NCI-H510A treated with DMSO at 0.1 percent for 48 hours (cell line): ENCODE measurements at regions not wholly inside any gene's neighbourhood (a gene's known extent, or its start where the extent isn't known, plus 50 kb on each side); places are given as distances from the start of the nearest gene placed in this dataset.

Experiments
- DNase-seq: peaks from one replicate; lab custom pipeline; 2025; lab: John Stamatoyannopoulos, UW

GRCh38 chr3:110542552-110543150, 529.0 kb upstream of the NECTIN3 start:
- DNase-seq = no peak

DNA sequence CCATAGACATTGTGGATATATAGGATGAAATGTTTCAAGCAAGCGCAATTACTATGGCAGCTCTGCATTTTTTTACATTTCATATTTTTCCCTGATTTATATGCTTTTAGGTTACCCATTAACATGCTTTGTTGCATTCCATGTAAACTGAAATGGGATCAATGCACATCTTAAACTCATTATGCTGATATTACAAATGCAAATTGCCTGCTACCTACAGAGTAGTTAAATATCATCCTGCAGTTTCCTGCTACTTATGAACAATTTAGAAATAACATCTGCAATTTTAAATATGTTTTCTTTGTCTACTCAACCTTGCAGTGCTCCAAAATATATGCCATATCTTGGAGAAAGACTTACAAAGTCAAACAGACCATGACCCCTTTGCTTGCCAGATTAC, 526.9 kb upstream of the NECTIN3 start:
- no peak for DNase-seq

- DNase-seq = no peak
Observed at GRCh38 chr3:110550511-110550910, 521.1 kb upstream of the NECTIN3 start.

DNA sequence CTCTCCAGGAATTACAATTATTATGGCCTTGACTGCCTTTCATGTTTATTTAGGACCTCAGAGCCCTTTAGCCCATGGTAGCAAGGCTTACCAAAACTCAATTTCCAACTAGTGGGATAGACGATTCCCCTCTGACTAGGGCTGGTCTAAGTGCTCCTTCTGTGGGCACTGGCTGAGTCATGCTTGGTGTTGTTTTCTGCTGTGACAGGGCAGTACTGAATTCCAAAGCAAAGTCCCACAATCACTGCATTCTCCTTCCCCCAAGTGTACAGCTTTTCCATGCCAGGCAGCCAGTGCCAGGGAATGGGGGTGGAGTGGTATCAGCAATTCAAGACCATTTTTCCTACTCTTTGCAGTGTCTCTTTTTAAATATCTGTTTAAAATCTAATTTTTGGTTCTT, 509.0 kb upstream of the NECTIN3 start:
- DNase-seq = no peak

DNA sequence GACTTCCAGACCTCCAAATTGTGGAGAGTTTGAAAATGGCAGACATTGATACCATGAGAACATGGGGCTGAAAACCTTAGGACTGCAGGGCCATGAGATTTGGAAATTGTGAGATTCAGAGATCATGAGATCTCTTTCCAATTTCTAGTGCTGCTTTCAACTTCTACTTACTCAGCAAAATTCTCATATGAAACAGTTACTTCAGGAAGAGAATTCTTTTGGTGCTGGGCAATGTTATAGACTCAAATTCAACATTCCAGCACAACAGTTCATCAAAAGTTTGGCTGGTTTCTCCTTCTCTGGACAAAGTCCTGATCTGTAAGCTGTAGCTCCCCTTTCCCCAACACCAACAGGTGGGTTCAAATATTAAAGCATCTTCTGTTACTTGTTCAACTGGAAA, 506.9 kb upstream of the NECTIN3 start:
- no peak for DNase-seq

- no peak for DNase-seq
Observed at GRCh38 chr3:110567029-110567428, 504.6 kb upstream of the NECTIN3 start.

GRCh38 chr3:110568246-110568645, 503.4 kb upstream of the NECTIN3 start:
- no peak for DNase-seq

GRCh38 chr3:110569073-110569472, 502.5 kb upstream of the NECTIN3 start:
- DNase-seq = no peak

- DNase-seq = no peak
Observed at GRCh38 chr3:110575702-110576101, 495.9 kb upstream of the NECTIN3 start.

GRCh38 chr3:110576960-110577359, 494.7 kb upstream of the NECTIN3 start:
- no peak for DNase-seq

DNA sequence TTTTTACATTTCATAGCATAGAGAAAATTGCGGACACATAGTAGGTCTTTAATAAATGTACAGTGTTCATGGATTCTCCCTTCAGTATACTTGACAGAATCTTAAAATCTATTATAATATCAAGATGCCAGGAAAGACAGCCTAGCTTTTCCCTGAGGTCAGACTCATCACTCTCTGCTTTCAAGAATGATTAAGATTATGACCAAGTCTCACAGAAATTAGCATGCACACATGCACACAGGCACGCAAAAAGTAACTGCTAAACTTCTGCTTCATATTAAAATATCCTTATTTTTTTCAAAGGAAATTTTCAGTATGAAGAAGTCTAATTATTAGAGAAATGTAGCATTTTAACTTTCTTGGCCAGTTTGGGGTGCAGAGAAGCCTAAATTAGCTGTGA, 493.8 kb upstream of the NECTIN3 start:
- DNase-seq = no peak

GRCh38 chr3:110579840-110580550, 491.6 kb upstream of the NECTIN3 start:
- DNase-seq = no peak

DNA sequence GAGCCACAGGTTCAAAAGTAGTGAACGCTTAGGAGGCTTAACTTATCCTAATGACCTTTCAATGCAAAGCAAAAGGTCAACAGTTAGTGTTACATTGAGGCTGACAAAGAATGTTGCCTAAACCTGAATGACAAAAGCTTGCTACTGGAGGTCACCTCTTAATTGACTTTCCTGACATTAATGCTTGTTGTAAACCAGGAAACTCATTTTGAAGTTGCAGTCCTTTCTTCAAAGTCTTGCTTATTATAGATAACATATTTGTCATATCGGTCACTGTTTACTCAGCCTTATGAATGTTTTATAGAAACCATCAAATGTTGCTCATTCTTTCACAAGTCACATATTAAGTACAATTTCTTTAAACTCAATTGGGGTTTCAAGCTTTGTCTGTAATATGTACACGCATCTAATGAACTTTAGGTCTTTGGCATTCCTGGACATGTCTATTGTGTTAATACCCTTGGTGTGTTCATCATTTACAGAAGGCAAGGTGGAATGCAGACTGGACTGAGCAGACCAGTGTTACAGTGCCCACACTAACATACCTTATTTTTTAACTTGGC, 488.2 kb upstream of the NECTIN3 start:
- DNase-seq = no peak

GRCh38 chr3:110588906-110589305, 482.7 kb upstream of the NECTIN3 start:
- no peak for DNase-seq

- no peak for DNase-seq
Observed at GRCh38 chr3:110589341-110589740, 482.3 kb upstream of the NECTIN3 start.

DNA sequence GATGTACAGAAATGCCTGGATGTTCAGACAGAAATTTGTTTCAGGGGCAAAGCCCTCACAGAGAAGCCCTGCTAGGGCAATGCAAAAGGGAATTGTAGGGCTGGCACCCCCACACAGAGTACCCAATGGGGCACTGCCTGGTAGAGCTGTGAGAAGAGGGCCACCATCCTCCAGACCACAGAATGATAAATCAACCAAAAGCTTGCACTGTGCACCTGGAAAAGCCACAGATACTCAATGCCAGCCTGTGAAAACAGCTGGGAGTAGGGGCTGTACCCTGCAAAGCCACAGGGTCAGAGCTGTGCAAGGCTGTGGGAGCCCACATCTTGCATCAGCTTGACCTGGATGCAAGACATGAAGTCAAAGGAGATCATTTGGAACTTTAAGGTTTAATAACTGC, 477.9 kb upstream of the NECTIN3 start:
- DNase-seq = no peak

DNA sequence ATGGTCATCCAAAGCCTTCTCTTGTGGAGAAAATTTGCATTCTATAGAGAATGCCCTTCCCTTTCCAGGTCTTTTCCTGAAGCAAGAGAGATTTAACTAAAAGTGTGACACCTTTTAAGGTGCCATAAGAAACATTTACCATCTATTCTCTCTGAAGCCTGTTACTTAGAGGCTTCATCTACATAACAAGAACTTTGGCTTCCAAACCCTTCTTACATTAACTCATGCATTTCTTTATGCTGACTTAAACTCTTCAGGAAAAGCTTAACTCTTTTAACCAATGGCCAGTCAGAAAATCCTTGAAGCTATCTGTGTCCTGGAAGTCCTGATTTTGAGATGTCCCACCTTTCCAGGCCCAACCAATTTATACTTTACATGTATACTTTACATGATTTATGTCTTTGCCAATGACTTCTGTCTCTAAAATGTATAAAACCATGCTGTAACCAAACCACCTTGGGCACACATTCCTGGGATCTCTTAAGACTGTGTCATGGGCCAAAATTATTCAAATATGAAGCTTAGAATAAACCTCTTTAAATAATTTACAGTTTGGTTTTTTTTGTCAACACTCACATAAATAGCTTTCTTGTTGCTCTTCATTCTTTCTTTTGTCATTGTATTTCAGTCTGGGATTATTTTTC, 472.6 kb upstream of the NECTIN3 start:
- no peak for DNase-seq

DNA sequence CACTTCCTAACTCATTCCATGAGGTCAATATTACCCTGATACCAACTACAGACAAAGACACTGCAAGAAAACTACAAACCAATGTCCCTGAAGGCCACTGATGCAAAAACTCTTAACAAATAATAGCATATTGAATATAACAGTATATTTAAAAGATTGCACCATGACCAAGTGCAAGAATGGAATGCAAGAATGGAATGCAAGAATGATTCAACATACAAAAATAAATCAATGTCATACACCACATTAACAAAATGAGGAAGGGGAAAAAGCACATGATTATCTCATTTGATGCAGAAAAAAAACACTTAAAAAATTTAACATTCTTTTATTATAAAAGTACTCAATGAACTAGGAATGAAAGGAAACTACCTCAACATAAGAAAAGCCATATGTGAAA, 463.1 kb upstream of the NECTIN3 start:
- no peak for DNase-seq

DNA sequence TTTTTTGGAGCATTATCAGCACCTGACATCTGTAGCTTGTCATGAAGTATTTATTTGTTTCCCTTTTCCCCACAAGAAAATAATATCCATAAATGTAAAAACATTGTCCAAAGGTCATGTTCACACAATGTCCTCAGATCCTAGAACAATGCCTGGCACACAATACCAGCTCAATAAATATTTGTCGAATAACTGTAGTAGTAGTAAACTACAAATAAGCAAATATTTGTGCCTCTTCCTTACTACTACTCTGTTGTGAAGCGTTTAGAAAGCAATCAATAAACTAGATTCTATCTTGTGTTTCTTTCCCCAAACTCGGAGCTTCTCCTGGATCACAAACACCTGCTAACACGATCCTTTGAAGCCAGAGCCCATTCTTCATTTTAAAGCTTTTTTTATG, 459.6 kb upstream of the NECTIN3 start:
- DNase-seq = no peak

GRCh38 chr3:110614186-110614585, 457.4 kb upstream of the NECTIN3 start:
- no peak for DNase-seq

- no peak for DNase-seq
Observed at GRCh38 chr3:110615454-110615853, 456.2 kb upstream of the NECTIN3 start.

GRCh38 chr3:110618512-110619226, 452.9 kb upstream of the NECTIN3 start:
- DNase-seq = no peak

GRCh38 chr3:110620118-110620517, 451.5 kb upstream of the NECTIN3 start:
- DNase-seq = no peak
